Trophoblast cell (in vitro differentiated cells and primary cell): ENCODE measurements at regions not wholly inside any gene's neighbourhood (a gene's known extent, or its start where the extent isn't known, plus 50 kb on each side); places are given as distances from the start of the nearest gene placed in this dataset.

Experiments used
- DNase-seq, 2 donors: peaks; one replicate each; pipeline ENCODE4 v3.0.0-alpha.2; 2016
- H2AFZ ChIP-seq: 2 replicates; pipeline ENCODE4 v1.6.1; 2013; ENCODE audit warnings: low read length, moderate library complexity, mild to moderate bottlenecking; ENCODE audit not compliant: insufficient read depth, poor library complexity
- H2AK5ac ChIP-seq: 2 replicates; pipeline ENCODE4 v1.6.1; 2013; ENCODE audit warnings: mild to moderate bottlenecking, low read length
- H2BK120ac ChIP-seq: 2 replicates; pipeline ENCODE4 v1.6.1; 2013; ENCODE audit warnings: low read length, mild to moderate bottlenecking, moderate library complexity; ENCODE audit not compliant: insufficient read depth, poor library complexity
- H2BK12ac ChIP-seq: 2 replicates; pipeline ENCODE4 v1.6.1; 2013; ENCODE audit warnings: mild to moderate bottlenecking, low read length, moderate library complexity
- H2BK5ac ChIP-seq: 2 replicates; pipeline ENCODE4 v1.6.1; 2013; ENCODE audit warnings: low read length, low read depth, moderate library complexity, mild to moderate bottlenecking; ENCODE audit not compliant: poor library complexity
- H3K14ac ChIP-seq: 2 replicates; pipeline ENCODE4 v1.6.1; 2013; ENCODE audit warnings: mild to moderate bottlenecking, low read length
- H3K18ac ChIP-seq: 2 replicates; pipeline ENCODE4 v1.6.1; 2013; ENCODE audit warnings: mild to moderate bottlenecking, low read length
- H3K23ac ChIP-seq: 2 replicates; pipeline ENCODE4 v1.6.1; 2013; ENCODE audit warnings: low read length
- H3K27ac ChIP-seq: 2 replicates; pipeline ENCODE4 v1.5.1; 2013; ENCODE audit warnings: low read depth, mild to moderate bottlenecking, inconsistent platforms, low read length, moderate library complexity
- H3K27me3 ChIP-seq: 2 replicates; pipeline ENCODE4 v1.6.1; 2013; ENCODE audit warnings: inconsistent platforms, mild to moderate bottlenecking, low read length, moderate library complexity; ENCODE audit not compliant: insufficient read depth
- H3K36me3 ChIP-seq, 2 experiments: 1 replicate in 1 of 2; 2 replicates in 1 of 2; pipeline ENCODE4 v1.6.1; 2013; ENCODE audit warnings: low read length in 2 of 2, mild to moderate bottlenecking in 2 of 2, moderate library complexity in 1 of 2; ENCODE audit not compliant: insufficient read depth in 2 of 2, control insufficient read depth in 1 of 2
- H3K4ac ChIP-seq: 2 replicates; pipeline ENCODE4 v1.6.1; 2013; ENCODE audit warnings: low read depth, mild to moderate bottlenecking, low read length, moderate library complexity
- H3K4me1 ChIP-seq, 2 experiments: 1 replicate in 1 of 2; 2 replicates in 1 of 2; pipeline ENCODE4 v1.6.1; 2013; ENCODE audit warnings: low read length in 2 of 2, mild to moderate bottlenecking in 2 of 2, moderate library complexity in 1 of 2; ENCODE audit not compliant: insufficient read depth in 2 of 2, control insufficient read depth in 1 of 2
- H3K4me2 ChIP-seq: 2 replicates; pipeline ENCODE4 v1.6.1; 2013; ENCODE audit warnings: inconsistent platforms, mild to moderate bottlenecking, low read length, moderate library complexity
- H3K4me3 ChIP-seq: 2 replicates; pipeline ENCODE4 v1.5.1; 2013; ENCODE audit warnings: mild to moderate bottlenecking, low read depth, low read length, inconsistent platforms
- H3K79me1 ChIP-seq: one replicate; pipeline ENCODE4 v1.6.1; 2013; ENCODE audit warnings: low read length
- H3K79me2 ChIP-seq: 2 replicates; pipeline ENCODE4 v1.6.1; 2013; ENCODE audit warnings: low read length, mild to moderate bottlenecking; ENCODE audit not compliant: control insufficient read depth, insufficient read depth, poor library complexity
- H3K9ac ChIP-seq: 2 replicates; pipeline ENCODE4 v1.6.1; 2013; ENCODE audit warnings: mild to moderate bottlenecking, low read length
- H3K9me3 ChIP-seq: 2 replicates; pipeline ENCODE4 v1.6.1; 2013; ENCODE audit warnings: low read depth, mild to moderate bottlenecking, control low read depth, inconsistent platforms, low read length; ENCODE audit not compliant: insufficient read depth
- H4K12ac ChIP-seq: 2 replicates; pipeline ENCODE4 v1.6.1; 2013; ENCODE audit warnings: low read depth, mild to moderate bottlenecking, low read length, moderate library complexity
- H4K8ac ChIP-seq: 2 replicates; pipeline ENCODE4 v1.6.1; 2013; ENCODE audit warnings: low read depth, mild to moderate bottlenecking, low read length, moderate library complexity
- H4K91ac ChIP-seq: one replicate; pipeline ENCODE4 v1.6.1; 2013; ENCODE audit warnings: low read depth, mild to moderate bottlenecking, low read length, moderate library complexity
- WGBS: extraction: QIAGEN DNeasy Blood & Tissue Kit; methylation state at CpG from one replicate; pipeline ENCODE4 v1.1.7; 2013; ENCODE audit warnings: missing lambda C conversion rate; ENCODE audit not compliant: insufficient read length, insufficient coverage; ENCODE audit errors: extremely low coverage; 5-methylcytosine and 5-hydroxymethylcytosine counted together

DNA sequence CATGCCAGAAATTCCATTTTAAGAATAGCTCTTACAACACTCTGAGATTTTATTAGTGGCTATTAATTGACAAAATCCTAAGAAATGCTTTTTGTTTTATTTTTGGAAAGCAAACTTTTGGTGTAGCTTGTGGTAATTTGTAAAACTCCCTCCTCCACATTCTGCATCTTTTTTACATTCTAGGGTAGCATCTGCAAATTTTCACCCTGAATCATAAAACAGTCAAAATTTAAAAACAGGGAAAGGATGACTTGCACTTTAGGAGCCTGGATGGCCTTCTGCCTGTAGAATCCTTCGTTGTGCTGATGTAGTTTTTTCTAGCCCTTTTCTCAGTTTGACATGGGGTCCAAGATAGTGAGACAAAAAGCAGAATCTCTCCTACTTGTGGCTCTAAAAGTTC lies 316.1 kb downstream of the ADRA2A start:
- no peaks in the 10 kb centered on the region for H3K79me2 ChIP-seq
- no peak overlapping the region for H4K91ac ChIP-seq
- no peak overlapping the region for H3K14ac ChIP-seq
- no peak overlapping the region for H3K27ac ChIP-seq
- no peak overlapping the region for H2AFZ ChIP-seq
- H3K4me1 ChIP-seq, result no peaks in the 10 kb centered on the region
- H4K12ac ChIP-seq, result no peak overlapping the region
- H4K8ac ChIP-seq, result no peak overlapping the region
- no peaks in the 10 kb centered on the region for H3K36me3 ChIP-seq
- H3K9me3 ChIP-seq, result no peaks in the 10 kb centered on the region
- H3K18ac ChIP-seq, result no peak overlapping the region
- no peak overlapping the region for H3K4me3 ChIP-seq
- H2BK120ac ChIP-seq, result no peak overlapping the region
- H3K4ac ChIP-seq, result no peak overlapping the region
- no peaks in the 10 kb centered on the region for H3K79me1 ChIP-seq
- H3K9ac ChIP-seq, result no peak overlapping the region
- no peak overlapping the region for H2AK5ac ChIP-seq
- H2BK12ac ChIP-seq, result no peak overlapping the region
- H3K4me2 ChIP-seq, result no peak overlapping the region
- no peak overlapping the region for H2BK5ac ChIP-seq
- no peak overlapping the region for H3K23ac ChIP-seq
- no CpG with 5 or more reads among the region's 1 CpG for WGBS
- DNase-seq, result peak in 1 of 2 donors; percentile 1
- no peaks in the 10 kb centered on the region for H3K27me3 ChIP-seq

DNA sequence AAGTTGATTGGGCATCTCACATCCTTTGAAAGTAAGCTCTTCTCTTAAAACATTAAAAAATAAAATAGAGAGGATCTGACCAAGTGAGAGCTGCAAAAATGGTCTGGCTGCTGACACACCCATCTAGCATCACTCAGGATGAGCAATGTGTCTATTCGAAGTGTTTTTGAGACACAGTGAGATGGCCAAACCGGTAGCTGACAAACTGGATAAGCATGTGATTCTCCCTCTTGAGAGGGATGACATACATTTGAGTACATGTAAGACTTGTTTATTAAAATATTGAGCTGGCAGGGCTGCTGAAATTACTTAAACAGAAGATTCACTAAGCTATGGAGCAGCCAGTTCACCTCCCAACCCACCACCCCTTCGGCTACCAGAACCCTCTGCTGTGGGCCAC lies 333.9 kb downstream of the ADRA2A start:
- DNase-seq, result peak; percentile 6 to 33
- Histone ChIP-seq H3K27me3 (no peaks in the 10 kb centered on the region), H3K23ac (no peak overlapping the region), H2BK12ac (no peak overlapping the region), H3K79me2 (no peaks in the 10 kb centered on the region), H3K9me3 (no peaks in the 10 kb centered on the region), H3K18ac (no peak overlapping the region), H2AK5ac (no peak overlapping the region), H3K4me1 (no peaks in the 10 kb centered on the region), H3K79me1 (no peaks in the 10 kb centered on the region), H2AFZ (no peak overlapping the region), H4K91ac (no peak overlapping the region), H3K14ac (no peak overlapping the region), H3K27ac (no peak overlapping the region), H2BK5ac (no peak overlapping the region), H2BK120ac (no peak overlapping the region), H3K4me3 (no peak overlapping the region), H3K9ac (no peak overlapping the region), H4K12ac (no peak overlapping the region), H3K36me3 (no peaks in the 10 kb centered on the region), H4K8ac (no peak overlapping the region), H3K4me2 (no peak overlapping the region), H3K4ac (no peak overlapping the region)
- no CpG with 5 or more reads among the region's 3 CpGs for WGBS

DNA sequence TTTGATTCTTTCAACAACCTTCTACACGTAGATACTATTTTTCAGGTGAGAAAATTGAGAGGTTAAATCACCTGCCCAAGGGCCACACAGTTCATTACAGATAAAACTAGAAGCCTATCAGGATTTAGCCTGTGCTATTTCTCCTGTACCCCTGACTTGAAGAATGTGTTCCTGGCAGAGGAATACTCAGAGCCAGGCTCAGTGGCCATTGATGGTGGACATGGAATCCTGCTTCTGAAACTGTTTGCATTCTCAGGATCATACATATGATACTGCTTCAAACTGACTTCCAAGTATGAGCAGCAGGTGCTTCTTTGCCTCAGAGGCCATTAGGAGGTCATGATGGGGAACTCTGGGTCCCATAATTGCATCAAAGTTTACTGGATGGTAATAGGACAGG lies 348.6 kb downstream of the ADRA2A start:
- no CpG with 5 or more reads among the region's 1 CpG for WGBS
- Histone ChIP-seq H3K18ac (no peak overlapping the region), H3K79me1 (no peaks in the 10 kb centered on the region)

DNA sequence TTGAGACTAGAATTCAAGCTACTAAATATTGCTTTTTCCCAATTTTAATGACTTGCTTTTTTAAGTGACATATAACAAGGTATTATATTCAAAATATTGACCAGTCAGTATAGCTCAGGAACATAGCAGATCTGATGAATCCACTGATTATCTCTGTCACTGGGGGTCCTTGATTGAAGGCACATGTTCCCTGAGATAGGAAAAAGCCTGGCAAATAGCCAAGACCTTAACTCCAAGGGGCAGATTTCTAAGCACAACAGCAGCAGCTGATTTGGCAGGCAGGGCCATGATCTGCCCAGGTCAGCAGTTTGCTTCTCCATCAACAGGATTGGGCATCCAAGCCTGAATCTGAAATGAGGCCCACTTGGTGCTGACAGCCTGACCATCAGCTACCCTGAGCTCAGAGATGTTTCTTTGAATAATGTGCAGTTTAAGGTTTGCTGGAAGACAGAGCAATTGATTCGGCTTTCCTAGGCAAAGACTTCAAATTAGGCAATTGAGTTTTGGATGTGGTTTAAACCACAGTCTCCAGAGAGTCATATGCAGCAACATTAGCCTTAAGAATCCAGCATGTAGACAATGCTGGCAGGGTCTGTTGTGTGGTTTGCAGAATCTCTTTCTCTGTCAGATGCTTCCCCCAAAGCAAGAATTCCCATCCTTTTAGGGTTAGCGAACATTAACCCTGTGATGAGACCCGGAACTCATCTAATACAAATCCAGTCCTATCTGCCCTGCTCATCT lies 352.6 kb downstream of the ADRA2A start:
- H2BK12ac ChIP-seq, result no peak overlapping the region
- H4K91ac ChIP-seq, result no peak overlapping the region
- H3K4me1 ChIP-seq, result no peaks in the 10 kb centered on the region
- H3K4me3 ChIP-seq, result no peak overlapping the region
- no peaks in the 10 kb centered on the region for H3K79me2 ChIP-seq
- no peaks in the 10 kb centered on the region for H3K79me1 ChIP-seq
- H3K14ac ChIP-seq, result no peak overlapping the region
- WGBS, result no CpG with 5 or more reads among the region's 3 CpGs
- no peak overlapping the region for H4K12ac ChIP-seq
- H3K4me2 ChIP-seq, result no peak overlapping the region
- H3K27me3 ChIP-seq, result no peaks in the 10 kb centered on the region
- H3K9ac ChIP-seq, result no peak overlapping the region
- H3K23ac ChIP-seq, result no peak overlapping the region
- no peak overlapping the region for H4K8ac ChIP-seq
- no peak overlapping the region for H3K4ac ChIP-seq
- no peak overlapping the region for H2AK5ac ChIP-seq
- H3K27ac ChIP-seq, result no peak overlapping the region
- no peak overlapping the region for H2BK5ac ChIP-seq
- no peak overlapping the region for H3K18ac ChIP-seq
- no peak overlapping the region for H2AFZ ChIP-seq
- H3K36me3 ChIP-seq, result no peaks in the 10 kb centered on the region
- DNase-seq, result no peak
- H3K9me3 ChIP-seq, result no peaks in the 10 kb centered on the region
- H2BK120ac ChIP-seq, result no peak overlapping the region

More for the DNA sequence above, 348.6 kb downstream of the ADRA2A start:
- Histone ChIP-seq H3K27me3 (no peaks in the 10 kb centered on the region), H4K8ac (no peak overlapping the region), H2AK5ac (no peak overlapping the region), H3K4me2 (no peak overlapping the region), H2BK12ac (no peak overlapping the region), H3K4ac (no peak overlapping the region), H3K23ac (no peak overlapping the region), H2BK5ac (no peak overlapping the region), H3K9me3 (no peaks in the 10 kb centered on the region), H4K12ac (no peak overlapping the region), H3K4me3 (no peak overlapping the region), H3K9ac (no peak overlapping the region), H3K27ac (no peak overlapping the region), H3K79me2 (no peaks in the 10 kb centered on the region), H3K4me1 (no peaks in the 10 kb centered on the region), H3K14ac (no peak overlapping the region), H3K36me3 (no peaks in the 10 kb centered on the region), H4K91ac (no peak overlapping the region), H2AFZ (no peak overlapping the region), H2BK120ac (no peak overlapping the region)
- DNase-seq, result no peak
